ENCODE measurements at regions not wholly inside any gene's neighbourhood (a gene's known extent, or its start where the extent isn't known, plus 50 kb on each side); places are given as distances from the start of the nearest gene placed in this dataset.

GRCh38 chr1:37237948-37238347 lies 203.6 kb upstream of the GRIK3 start:
- TF ChIP-seq, protein P1, sequence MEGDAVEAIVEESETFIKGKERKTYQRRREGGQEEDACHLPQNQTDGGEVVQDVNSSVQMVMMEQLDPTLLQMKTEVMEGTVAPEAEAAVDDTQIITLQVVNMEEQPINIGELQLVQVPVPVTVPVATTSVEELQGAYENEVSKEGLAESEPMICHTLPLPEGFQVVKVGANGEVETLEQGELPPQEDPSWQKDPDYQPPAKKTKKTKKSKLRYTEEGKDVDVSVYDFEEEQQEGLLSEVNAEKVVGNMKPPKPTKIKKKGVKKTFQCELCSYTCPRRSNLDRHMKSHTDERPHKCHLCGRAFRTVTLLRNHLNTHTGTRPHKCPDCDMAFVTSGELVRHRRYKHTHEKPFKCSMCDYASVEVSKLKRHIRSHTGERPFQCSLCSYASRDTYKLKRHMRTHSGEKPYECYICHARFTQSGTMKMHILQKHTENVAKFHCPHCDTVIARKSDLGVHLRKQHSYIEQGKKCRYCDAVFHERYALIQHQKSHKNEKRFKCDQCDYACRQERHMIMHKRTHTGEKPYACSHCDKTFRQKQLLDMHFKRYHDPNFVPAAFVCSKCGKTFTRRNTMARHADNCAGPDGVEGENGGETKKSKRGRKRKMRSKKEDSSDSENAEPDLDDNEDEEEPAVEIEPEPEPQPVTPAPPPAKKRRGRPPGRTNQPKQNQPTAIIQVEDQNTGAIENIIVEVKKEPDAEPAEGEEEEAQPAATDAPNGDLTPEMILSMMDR (IDR thresholded peaks at IDR 0.05; ENCODE audit: borderline replicate concordance, control extremely low read depth, extremely low read depth, insufficient read depth, missing control alignments): no peak
- in situ Hi-C loops (cut with MboI; ENCODE audit: low sequenced_read_pairs, unreplicated experiment): no loop called here

GRCh38 chr1:37238364-37239224 lies 204.3 kb upstream of the GRIK3 start:
- TF ChIP-seq, protein P1 (IDR thresholded peaks at IDR 0.05; ENCODE audit: borderline replicate concordance, control extremely low read depth, extremely low read depth, insufficient read depth, missing control alignments): no peak
- in situ Hi-C loops (cut with MboI; ENCODE audit: low sequenced_read_pairs, unreplicated experiment): no loop called here
- DNase-seq (ENCODE audit: low spot score): peak; percentile 4

More at GRCh38 chr1:37237948-37238347, 203.6 kb upstream of the GRIK3 start:
- peak; percentile 4 for DNase-seq (ENCODE audit: low spot score)

DNA sequence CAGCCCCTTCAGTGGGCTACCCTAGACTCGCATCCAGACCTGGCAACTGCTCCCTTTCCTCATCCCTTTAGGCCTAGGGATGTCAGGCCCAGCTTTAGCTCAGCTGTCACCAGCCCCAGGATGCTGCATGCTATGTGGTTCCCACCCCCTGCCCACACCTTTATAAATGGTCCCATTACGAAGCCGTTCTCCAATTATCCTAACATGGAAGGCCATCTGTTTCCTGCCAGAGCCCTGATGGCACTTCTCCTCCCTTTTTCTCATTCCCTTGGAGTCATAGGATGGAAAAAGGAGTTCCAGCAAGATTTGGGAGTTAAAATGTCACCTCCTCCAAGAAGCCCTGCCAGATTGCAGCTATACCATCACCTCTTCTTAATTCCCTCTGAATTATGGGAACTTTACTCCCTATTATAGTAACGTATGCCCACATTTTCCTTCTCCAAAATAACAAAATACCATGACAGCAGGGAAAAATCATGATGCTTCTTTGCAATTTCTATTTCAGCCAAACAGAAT lies 205.0 kb upstream of the GRIK3 start:
- peak; percentile 1 for DNase-seq (ENCODE audit: low spot score)
- in situ Hi-C loops (cut with MboI; ENCODE audit: low sequenced_read_pairs, unreplicated experiment): no loop called here

GRCh38 chr1:37240897-37241296 lies 206.6 kb upstream of the GRIK3 start:
- no peak for DNase-seq (ENCODE audit: low spot score)

More for the DNA sequence above, 205.0 kb upstream of the GRIK3 start:
- TF ChIP-seq, protein P1 (IDR thresholded peaks at IDR 0.05; ENCODE audit: borderline replicate concordance, control extremely low read depth, extremely low read depth, insufficient read depth, missing control alignments): no peak

GRCh38 chr1:37242501-37242900 lies 208.2 kb upstream of the GRIK3 start:
- no peak for DNase-seq (ENCODE audit: low spot score)
- TF ChIP-seq, protein P1 (IDR thresholded peaks at IDR 0.05; ENCODE audit: borderline replicate concordance, control extremely low read depth, extremely low read depth, insufficient read depth, missing control alignments): no peak
- in situ Hi-C loops (cut with MboI; ENCODE audit: low sequenced_read_pairs, unreplicated experiment): no loop called here

More at GRCh38 chr1:37240897-37241296, 206.6 kb upstream of the GRIK3 start:
- TF ChIP-seq, protein P1 (IDR thresholded peaks at IDR 0.05; ENCODE audit: borderline replicate concordance, control extremely low read depth, extremely low read depth, insufficient read depth, missing control alignments): no peak
- in situ Hi-C loops (cut with MboI; ENCODE audit: low sequenced_read_pairs, unreplicated experiment): no loop called here

DNA sequence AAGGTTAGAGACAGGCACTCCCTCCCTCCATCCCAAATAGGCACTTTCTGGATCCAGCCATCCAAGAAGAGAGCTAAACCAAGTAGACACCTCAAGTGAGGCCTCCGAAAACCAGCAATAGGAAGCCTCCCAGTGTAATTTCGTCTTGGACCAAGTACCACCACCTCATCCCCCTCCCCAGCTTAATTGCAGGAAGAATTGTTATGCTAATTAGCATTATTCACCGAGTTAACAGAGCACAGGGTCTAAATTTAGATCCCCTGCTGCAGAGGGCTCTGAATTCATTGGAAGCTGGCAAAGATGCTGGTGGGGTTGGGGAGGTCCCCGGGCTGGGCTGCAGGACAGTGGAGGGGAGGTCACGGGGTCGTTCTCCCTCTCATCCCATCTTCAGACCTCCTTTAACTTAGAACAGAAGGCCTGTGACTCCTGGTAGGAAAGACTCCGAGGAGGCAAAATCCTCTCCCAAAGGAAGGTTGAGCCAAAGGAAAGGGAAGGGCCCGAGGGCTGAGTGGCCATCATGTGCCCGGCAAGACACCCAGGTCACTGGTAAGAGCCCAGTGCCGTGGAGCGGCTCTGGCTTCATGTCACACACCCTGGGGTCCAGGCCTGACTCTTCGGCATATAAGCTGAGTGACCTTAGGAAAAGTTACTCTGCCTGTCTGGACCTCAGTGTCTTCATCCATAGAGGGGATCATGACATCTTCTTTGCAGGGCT lies 209.2 kb upstream of the GRIK3 start:
- DNase-seq (ENCODE audit: low spot score): no peak
- in situ Hi-C loops (cut with MboI; ENCODE audit: low sequenced_read_pairs, unreplicated experiment): no loop called here
- TF ChIP-seq, protein P1 (IDR thresholded peaks at IDR 0.05; ENCODE audit: borderline replicate concordance, control extremely low read depth, extremely low read depth, insufficient read depth, missing control alignments): no peak

Measured in GM13976 (cell line).